GM18858 (cell line): ENCODE measurements at regions not wholly inside any gene's neighbourhood (a gene's known extent, or its start where the extent isn't known, plus 50 kb on each side); places are given as distances from the start of the nearest gene placed in this dataset.
"Not testable (repeated sequence)": the region's sequence is repeated elsewhere in the genome, so short reads cannot be mapped to it uniquely, and the experiment has no call there.

Experiments
- ATAC-seq: cut with Tn5 transposase; IDR thresholded peaks from one replicate; pipeline ENCODE4 v1.9.1; 2021; ENCODE audit not compliant: unreplicated experiment

- ATAC-seq, result no peak
Measured at GRCh38 chr11:109677231-109677630, 255.2 kb downstream of the C11orf87 start.

- no peak for ATAC-seq
Measured at GRCh38 chr11:109677876-109678275, 255.9 kb downstream of the C11orf87 start.

GRCh38 chr11:109680127-109680526 lies 258.1 kb downstream of the C11orf87 start:
- no peak for ATAC-seq

GRCh38 chr11:109682788-109683187 lies 260.8 kb downstream of the C11orf87 start:
- not testable (repeated sequence) for ATAC-seq

- ATAC-seq, result no peak
Measured at GRCh38 chr11:109695696-109696095, 273.7 kb downstream of the C11orf87 start.

GRCh38 chr11:109696191-109696897 lies 274.4 kb downstream of the C11orf87 start:
- ATAC-seq, result no peak

GRCh38 chr11:109697140-109697843 lies 275.3 kb downstream of the C11orf87 start:
- peak; percentile 86 for ATAC-seq

GRCh38 chr11:109698237-109698636 lies 276.2 kb downstream of the C11orf87 start:
- ATAC-seq, result no peak

GRCh38 chr11:109704432-109704831 lies 282.4 kb downstream of the C11orf87 start:
- no peak for ATAC-seq

GRCh38 chr11:109706945-109707344 lies 285.0 kb downstream of the C11orf87 start:
- no peak for ATAC-seq

GRCh38 chr11:109707411-109707810 lies 285.4 kb downstream of the C11orf87 start:
- ATAC-seq, result no peak

- ATAC-seq, result no peak
Measured at GRCh38 chr11:109708184-109708583, 286.2 kb downstream of the C11orf87 start.

GRCh38 chr11:109714444-109714843 lies 292.5 kb downstream of the C11orf87 start:
- not testable (repeated sequence) for ATAC-seq

GRCh38 chr11:109715424-109715823 lies 293.4 kb downstream of the C11orf87 start:
- not testable (repeated sequence) for ATAC-seq

GRCh38 chr11:109726061-109726460 lies 304.1 kb downstream of the C11orf87 start:
- ATAC-seq, result no peak

- no peak for ATAC-seq
Measured at GRCh38 chr11:109728056-109728455, 306.1 kb downstream of the C11orf87 start.

GRCh38 chr11:109729761-109730160 lies 307.8 kb downstream of the C11orf87 start:
- no peak for ATAC-seq

GRCh38 chr11:109730669-109731068 lies 308.7 kb downstream of the C11orf87 start:
- ATAC-seq, result no peak

- ATAC-seq, result no peak
Measured at GRCh38 chr11:109731451-109731850, 309.5 kb downstream of the C11orf87 start.

GRCh38 chr11:109733245-109733644 lies 311.3 kb downstream of the C11orf87 start:
- no peak for ATAC-seq

GRCh38 chr11:109734566-109734965 lies 312.6 kb downstream of the C11orf87 start:
- no peak for ATAC-seq

GRCh38 chr11:109735128-109735527 lies 313.1 kb downstream of the C11orf87 start:
- ATAC-seq, result no peak
